HG03159 (cell line): ENCODE measurements at regions not wholly inside any gene's neighbourhood (a gene's known extent, or its start where the extent isn't known, plus 50 kb on each side); places are given as distances from the start of the nearest gene placed in this dataset.
"Not testable (repeated sequence)": the region's sequence is repeated elsewhere in the genome, so short reads cannot be mapped to it uniquely, and the experiment has no call there.

Experiments
- ATAC-seq: cut with Tn5 transposase; IDR thresholded peaks from one replicate; pipeline ENCODE4 v1.9.1; 2021; ENCODE audit warnings: mild to moderate bottlenecking, moderate library complexity; ENCODE audit not compliant: unreplicated experiment

DNA sequence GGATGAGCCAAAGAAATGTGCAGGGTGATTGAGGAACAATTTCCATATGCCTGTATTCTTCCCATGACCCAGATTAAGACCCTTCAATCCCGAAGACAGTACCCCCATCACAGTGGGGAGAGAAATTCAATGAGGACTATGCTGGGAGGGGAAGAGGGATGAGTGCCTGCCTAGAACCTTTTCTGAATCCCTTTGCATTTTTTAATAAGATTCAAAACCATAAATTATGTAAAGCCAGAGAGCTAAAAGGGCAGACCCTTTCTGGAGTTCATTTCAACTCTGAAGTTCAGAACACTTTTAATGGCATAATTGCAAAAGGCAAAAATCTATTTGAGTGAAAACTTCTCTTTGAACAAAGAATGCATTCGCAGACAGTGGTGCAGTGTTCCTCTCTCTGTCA is 529.5 kb downstream of the NTRK3 start:
- ATAC-seq: no peak

DNA sequence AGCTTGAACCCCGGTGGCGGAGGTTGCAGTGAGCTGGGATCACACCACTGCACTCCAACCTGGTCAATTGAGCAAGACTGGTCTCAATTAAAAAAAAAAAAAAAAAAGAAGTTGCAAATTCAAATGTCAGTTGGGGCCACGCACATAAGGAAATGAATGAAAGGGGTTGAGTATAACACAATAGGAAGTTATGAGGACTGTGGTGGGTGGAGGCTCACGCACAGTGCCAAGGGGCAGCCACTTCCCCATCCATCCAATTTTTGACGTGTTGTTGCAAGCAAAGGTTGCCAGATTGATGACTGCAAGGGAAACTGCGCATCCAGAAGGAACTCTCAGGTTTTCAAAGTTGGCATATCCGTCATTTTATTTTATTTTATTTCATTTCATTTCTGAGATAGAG is 532.2 kb downstream of the NTRK3 start:
- ATAC-seq: no peak

DNA sequence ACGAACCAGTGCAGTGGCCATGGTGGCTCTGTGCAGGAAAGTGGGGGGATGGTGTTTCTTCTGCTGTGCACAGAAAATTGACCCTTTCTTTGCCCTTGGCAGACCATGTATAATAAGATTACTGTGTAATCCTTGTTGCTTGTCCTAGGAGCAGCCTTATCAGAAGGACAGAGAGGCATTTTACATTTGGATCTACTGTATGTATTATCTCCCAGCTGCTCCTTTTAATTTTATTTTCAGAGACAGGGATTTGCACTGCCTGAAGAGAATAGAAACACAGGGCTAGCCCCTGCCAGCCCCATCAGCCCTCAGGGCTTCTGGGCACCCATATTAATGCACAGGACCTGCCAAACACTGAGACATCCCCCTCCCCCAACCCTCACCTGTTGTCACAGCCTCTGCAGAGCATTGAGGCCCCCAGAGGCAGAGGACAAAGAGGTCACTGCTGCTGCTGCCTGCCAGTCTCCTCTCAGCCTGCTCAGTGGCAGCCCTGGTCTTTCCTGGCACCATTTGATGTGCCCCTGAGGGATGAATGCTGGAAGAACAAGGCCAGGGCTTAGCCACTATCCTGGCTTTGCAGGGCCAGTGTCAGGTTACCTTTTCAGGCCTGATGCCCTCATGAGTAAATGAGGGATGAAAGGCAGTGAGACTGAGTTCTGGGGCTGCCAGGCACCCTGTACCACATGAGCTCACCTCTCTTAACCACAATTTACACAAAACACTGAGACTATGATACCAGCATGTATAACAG is 533.4 kb downstream of the NTRK3 start:
- ATAC-seq: no peak

DNA sequence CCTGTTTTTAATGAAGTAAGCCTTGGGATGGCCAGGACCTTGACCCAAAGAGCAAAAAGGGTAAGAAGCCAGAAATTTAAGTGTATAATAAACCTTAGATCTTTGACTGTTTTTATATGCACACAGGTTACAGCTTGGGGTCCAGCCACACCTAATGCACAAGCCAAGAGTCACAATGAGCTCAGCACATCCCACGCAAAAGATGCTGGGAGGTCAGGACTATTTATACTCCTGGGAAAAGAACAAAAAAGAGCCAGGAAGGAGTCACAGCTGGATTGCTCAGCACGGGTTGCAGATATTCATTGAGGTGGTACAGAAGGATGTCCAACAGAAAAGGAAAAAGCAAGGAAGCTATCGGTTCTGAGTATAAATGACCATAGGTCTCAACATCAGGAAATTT is 536.3 kb downstream of the NTRK3 start:
- no peak for ATAC-seq

DNA sequence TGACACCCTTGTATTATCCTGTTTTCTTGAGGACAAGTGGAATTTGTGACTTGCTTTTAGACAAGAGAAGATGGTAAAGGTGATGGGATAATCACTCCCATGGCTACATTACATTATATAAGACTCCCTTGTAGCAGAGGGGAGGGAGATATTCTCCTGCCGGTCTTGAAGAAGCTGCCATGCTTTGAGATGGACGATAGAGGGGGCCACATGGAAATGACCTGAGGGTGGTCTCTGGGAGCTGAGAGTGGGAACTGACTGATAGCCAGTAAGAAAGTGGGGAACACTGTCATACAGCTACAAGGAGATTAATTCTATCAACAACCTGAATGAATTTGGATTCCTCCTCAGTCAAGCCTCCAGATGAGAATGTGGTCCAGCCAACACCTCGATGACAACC is 540.1 kb downstream of the NTRK3 start:
- no peak for ATAC-seq

DNA sequence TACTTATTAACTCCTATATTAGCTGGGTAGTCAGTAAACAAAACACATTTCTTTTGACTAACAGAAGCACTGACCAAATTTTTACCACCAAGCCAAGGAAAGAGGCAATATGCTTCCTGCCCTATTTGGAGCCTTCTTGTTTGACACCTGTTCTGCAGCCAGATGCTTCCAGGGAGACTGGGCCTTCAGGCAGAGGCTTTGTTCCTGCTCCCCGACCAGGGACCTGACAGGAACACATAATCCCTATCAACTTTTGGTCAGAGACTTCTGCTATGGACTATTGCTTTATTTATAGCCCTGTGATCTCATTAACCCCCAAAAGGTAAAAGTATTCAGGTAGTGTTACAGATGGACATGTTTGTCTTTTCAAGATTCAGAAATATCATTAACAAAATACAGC is 541.3 kb downstream of the NTRK3 start:
- ATAC-seq: no peak

DNA sequence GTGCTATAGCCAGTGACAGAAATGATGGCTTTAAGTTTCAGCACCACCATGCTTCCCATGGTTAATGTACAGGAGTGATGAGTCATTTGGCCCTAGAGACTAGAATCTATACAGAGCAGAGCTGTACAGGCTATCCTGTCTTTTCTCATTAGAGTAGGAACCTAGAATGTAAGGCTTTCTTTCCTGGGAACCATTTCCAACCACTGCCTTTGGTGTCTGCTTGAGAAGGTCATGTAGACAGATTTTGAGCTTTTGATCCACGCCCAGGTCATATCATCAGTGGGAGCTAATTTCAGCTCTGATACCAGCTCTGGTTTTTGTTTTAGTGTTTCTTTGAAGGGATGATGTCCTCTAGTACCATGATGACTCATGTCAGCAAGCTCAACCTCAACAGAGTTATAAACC is 543.1 kb downstream of the NTRK3 start:
- ATAC-seq: no peak

DNA sequence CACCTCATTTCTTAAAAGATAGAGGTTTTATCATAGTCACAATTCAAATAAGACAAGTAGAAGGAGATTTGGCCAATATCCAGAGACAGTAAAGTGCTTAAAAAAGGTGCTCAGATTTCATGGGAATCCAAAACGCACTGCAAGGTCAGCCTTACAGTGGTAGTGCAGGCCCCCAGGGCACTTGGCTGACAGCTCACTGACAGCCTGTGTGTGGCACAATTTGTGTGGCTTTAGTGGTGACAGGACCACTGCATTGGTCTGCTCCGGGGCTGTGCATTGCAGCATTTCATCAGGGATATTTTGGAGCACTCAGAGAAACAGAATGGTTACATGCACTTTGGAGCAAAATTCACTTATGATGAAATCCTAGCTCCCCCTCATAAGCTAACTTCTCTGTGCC is 544.3 kb downstream of the NTRK3 start:
- ATAC-seq: no peak

DNA sequence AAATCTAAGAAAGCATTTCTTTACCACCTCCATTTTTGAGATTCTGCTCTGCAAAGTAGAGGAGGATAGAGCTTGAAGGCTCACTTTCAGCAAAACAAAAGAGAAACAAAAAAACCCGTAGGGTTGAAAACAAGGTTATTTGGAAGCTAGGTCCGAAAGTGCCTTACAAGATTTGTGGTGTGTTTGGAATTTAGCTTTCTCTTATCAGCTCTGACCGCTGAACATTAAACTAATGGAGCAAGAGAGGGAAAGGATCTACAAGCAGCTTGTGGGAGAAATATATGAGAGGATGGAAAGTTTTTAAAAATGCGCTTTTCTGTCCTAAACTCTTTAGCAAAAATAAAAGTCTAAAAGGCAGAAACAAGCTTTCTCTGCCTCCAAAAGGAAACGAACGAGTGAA is 545.5 kb downstream of the NTRK3 start:
- ATAC-seq: no peak

DNA sequence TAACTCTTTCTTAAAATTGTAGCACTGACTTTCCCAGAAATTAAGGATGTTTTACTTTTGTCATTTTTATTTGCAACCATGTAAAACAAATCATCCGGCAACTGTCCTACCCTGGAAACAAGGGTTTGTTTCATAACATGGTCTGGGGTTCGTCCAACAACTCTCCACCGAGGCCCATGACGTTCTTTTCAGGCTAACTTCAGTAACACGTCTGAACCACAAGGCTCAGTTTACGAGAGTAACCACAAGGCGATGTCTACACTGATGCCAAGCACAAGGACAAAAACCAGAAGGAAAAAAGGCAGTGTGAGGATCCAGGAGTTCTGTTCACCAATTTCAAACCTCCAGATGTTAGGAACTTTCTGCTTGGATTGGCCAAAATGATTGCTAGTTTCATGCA is 546.1 kb downstream of the NTRK3 start:
- no peak for ATAC-seq

DNA sequence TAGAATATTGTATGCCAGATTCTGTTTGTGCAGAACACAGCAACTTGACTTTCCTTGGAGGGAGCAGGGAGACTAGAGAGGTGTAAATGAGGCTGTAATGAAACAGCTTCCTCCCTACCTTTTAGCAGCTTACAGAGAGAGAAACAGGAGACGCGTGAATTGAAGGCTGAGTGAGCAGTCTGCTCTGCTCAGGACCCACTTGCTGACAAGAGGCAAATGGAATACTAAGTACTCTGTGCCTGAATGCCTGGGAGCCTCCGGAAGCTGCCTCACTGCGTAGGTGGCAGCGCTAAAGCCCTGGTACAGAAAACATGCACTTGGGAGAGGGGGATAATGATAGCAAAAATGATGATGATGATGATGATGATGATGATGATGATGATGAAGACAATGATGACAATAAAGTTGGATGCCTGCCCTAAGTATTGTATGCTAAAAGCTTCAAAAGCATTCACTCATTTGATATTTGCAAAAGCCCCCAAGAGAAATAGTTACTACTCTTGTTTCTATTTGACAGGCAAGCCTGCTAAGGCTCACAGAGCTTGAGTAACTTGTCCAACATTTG is 548.9 kb downstream of the NTRK3 start:
- no peak for ATAC-seq

DNA sequence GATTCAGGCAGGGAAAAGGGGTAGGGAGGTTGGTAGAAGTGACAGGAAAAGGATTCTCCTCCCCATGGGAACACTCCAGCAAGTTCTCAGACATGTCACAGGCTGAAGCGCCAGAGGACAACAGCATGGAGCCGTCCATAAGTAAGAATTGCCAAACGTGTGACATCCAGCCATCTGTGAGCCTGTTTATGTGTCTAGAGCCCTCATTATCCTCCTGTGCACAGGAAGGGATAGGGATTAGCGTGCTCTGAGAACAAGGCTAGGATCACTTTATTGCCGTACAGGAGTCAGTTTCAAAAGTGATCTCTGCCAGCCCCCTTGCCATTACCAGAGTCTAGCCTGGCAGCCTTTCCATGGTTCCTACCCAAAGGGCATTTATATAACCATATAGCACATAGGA is 549.5 kb downstream of the NTRK3 start:
- ATAC-seq: no peak

DNA sequence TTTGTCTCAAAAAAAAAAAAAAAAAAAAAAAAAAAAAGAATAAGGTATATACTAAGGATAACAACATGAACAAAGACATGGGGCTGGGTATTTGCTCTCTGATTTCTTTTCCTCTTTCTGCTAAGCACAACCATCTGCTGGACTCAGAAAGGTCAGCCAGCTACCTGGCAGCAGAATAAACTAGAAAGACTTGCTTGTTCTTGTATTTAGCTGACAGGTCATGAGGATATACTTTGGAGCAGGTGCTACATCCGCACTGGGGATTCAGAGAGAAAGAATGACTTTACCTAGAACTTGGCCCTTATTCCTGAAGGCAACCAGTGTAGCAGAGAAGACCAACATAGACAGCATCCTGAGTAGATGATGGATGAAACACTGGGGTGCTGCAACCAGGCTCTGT is 550.5 kb downstream of the NTRK3 start:
- ATAC-seq: no peak

DNA sequence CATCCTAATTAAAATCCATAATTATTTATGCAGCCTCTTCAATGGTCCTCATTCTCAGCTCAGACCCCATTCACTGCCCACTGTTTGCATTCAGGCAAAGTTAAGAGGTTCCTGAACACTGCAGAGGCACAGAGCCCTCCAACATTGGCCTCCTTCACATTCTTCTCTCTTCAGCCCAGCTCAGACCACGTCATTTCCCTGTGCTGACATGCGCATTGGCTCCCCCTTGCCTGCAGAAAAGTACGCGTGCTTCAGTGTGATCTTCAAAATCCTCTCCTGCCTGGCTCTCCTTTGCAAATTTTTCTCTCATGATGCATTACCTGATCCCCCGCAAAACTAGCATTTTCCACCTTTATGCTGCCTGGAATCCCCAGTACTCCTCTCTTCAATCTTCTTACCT is 552.3 kb downstream of the NTRK3 start:
- ATAC-seq: no peak

DNA sequence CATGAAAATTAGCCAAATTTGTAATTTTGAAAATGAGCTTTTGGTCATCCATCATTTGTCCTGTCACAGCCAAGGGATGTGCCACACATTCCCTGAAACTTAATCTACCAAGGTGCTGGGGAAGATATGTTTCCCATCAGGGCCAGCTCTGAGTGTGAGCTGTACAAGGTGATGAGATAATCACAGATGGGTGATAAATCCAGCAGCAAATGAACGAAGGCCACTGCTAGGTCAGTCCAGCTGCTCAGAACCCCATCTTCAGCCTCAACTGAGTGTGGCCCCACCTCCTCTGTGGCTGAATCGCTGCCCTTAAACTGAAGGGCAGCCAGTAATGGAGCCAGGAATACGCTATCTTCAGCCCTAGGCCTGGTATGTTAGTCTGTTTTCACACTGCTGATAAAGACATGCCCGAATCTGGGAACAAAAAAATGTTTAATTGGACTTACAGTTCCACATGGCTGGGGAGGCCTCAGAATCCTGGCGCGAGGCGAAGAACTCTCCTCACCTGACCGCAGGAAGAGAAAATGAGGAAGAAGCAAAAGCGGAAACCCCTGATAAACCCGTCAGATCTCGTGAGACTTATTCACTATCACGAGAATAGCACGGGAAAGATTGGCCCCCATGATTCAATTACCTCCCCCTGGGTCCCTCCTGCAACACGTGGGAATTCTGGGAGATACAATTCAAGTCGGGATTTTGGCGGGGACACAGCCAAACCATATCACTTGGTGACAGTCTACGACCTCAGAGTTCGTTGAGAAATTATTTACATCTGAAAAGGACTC is 553.0 kb downstream of the NTRK3 start:
- ATAC-seq: no peak

DNA sequence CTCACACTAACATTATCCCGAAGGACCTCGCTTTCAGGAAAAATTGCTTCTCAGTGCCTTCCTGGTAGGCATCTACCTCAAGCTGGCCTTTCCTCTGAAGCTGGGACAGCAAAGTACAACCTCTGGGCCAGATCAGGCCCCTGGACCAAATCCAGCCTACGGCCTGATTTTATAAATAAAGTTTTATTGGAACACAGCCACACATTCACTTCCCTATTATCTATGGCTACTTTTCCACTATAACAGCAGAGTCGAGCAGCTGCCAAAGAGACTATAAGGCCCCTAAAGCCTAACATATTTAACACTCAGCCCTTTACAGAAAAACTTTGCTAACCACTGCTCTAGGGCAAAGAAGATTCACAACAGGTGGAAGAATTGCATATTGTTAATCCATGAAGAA is 554.3 kb downstream of the NTRK3 start:
- no peak for ATAC-seq

DNA sequence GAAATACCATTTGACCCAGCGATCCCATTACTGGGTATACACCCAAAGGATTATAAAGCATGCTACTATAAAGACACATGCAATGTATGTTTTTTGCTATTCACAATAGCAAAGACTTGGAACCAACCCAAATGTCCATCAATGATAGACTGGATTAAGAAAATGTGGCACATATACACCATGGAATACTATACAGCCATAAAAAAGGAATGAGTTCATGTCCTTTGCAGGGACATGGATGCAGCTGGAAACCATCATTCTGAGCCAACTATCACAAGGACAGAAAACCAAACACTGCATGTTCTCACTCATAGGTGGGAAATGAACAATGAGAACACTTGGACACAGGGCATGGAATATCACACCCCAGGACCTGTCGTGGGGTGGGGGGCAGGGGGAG is 558.1 kb downstream of the NTRK3 start:
- ATAC-seq: not testable (repeated sequence)

DNA sequence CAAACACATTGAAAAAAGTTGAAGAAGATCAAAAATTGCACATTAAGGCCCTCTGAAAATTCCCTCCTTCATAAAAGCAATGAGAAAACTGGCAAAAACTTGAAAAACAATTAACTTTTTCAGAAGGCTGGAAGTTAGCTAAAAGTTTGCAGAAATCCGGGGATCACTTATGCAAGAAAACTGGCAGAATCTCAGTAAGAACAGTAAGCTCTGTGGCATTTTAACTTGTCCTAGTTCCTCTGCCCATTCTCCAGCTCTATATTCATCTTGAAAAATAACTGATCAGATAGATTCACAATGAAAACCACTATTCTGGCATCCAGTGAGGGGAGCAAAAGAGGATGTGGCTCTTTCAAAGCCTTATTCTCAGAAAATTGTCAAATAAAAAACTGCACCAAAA is 566.8 kb downstream of the NTRK3 start:
- ATAC-seq: no peak

DNA sequence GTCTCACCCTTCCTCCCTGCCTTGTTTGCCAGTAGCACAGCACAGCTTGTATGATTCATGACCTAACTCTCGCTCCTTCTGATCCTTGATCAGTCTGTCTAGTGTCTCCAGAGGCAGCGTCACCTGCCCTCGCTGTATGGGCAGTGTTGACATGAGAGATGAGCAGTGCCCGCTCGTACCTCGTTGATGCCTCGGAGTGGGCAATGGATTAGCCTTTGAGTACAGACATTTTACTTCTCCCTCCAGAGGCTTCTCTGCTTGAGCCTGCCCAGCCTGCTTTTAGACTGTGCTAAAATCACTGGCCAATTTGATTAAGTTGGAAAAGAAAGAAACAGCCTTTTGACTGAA is 569.0 kb downstream of the NTRK3 start:
- no peak for ATAC-seq

DNA sequence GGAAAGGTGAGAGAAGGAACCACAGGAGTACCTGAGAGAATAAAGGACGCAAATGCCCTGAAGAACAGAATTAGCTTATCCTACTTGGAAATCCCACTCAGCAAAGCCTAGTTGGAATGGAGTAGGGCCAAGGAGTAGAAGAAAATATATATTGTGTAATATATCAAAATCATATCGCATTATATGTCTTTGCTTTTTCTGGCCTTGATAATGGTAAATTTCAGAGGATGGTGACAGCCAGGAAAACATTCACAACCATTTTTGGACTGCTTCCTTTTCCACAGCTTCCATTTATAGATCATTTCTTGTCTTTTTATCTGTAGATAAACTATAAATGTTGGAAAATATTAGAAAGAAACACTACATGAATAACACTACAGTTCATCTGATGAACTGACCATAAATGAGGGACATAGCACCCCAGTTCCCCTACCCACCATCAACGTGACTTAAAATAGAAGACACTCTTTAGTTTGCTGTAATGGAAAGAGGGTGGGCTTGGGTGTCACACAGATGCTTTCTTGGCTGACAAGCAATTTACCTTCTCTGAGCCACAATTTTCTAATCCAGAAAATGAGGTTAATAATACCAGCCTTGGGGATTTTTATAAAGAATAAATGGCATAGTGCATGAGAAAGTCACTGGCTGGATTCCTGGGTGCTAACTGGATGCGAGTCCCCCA is 569.6 kb downstream of the NTRK3 start:
- ATAC-seq: no peak

DNA sequence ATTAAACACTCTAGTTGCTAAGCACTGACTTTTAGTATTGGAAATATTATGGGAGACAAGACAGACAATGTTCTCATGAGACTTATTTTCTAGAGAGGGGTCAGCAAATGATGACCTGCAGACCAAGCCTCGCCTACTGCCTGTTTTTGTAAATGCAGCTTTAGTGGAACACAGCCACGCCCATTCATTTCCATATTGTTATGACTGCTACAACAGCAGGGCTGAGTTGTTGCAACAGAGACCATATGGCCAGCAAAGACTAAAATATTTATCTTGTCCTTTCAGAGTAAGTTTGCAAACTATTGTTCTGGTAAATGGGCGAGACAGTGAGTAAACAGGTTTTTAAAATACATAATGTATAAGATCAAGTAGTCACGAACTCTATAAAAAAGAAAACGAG is 570.2 kb downstream of the NTRK3 start:
- ATAC-seq: no peak

DNA sequence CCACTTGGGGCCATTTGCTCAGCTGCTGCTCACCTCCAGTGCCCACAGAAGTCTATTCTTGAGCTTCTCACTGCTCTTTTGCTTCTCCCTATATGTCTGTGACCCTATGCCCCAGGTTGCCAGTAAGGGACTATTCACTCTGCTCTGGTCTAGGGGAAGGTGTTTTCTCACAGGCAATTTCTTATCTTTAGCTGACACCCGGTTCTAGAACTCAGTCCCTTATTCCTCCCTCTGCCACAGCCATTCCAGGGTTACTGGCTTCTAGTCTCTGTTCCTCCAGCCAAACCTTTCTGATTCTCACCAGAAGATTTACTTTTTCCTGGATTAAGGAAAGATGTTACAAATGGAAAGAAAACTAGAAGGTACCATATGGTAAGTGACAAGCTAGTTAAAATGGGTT is 574.0 kb downstream of the NTRK3 start:
- ATAC-seq: no peak
